Gastroesophageal sphincter (tissue), 3 donors: ENCODE measurements at regions not wholly inside any gene's neighbourhood (a gene's known extent, or its start where the extent isn't known, plus 50 kb on each side); places are given as distances from the start of the nearest gene placed in this dataset.

Experiments used
- EP300 ChIP-seq: sonication (generic); formaldehyde crosslinking; IDR thresholded peaks from one replicate; pipeline ENCODE4 v1.6.1; 2017; ENCODE audit warnings: antibody characterized with exemption, mild to moderate bottlenecking
- POLR2A ChIP-seq, 2 donors: fragments of 450-650 bp; IDR thresholded peaks; one replicate each; pipeline ENCODE4 v1.6.1; 2017; ENCODE audit warnings: antibody characterized with exemption in 2 of 2, mild to moderate bottlenecking in 2 of 2, moderate library complexity in 1 of 2
- TF ChIP-seq, protein P1 (sequence below), 4 experiments: fragments of 200-600 bp in 2 of 4; fragments of 450-650 bp in 2 of 4; sonication (generic) in 1 of 4; IDR thresholded peaks; one replicate each; pipeline ENCODE4 v1.5.1; 2017 to 2019; ENCODE audit warnings: antibody characterized with exemption in 4 of 4, mild to moderate bottlenecking in 2 of 4, moderate library complexity in 2 of 4

DNA sequence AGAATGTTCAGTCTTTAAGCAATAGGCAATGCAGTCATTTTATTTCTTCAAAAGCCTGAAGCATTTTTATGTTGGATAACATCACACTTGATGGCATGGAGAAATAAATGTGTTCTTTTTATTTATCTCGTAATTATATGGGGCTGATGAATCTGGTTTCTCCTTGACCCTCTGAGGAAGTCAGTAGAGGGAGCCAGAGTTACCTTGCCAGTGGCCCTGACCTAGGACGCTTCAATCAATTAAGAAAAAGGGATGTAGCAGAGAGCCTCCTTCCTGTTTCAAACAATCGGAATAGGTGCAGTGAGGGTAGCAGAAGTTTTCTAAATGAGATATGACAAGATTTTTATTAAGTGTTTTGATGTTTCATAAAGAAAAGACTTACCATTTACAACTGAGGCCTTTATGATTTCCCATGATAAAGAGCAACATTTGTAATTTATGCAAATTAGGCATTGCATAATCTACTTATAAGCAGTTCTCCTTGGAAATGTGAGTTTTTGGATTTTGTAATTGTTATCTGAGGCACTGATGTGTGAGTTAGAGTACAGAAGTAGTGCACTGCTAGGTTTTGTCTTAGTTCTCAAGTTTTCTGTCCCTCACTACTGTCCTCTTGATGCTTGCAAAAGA lies 129.1 kb downstream of the RAP2B start:
- TF ChIP-seq, protein P1, sequence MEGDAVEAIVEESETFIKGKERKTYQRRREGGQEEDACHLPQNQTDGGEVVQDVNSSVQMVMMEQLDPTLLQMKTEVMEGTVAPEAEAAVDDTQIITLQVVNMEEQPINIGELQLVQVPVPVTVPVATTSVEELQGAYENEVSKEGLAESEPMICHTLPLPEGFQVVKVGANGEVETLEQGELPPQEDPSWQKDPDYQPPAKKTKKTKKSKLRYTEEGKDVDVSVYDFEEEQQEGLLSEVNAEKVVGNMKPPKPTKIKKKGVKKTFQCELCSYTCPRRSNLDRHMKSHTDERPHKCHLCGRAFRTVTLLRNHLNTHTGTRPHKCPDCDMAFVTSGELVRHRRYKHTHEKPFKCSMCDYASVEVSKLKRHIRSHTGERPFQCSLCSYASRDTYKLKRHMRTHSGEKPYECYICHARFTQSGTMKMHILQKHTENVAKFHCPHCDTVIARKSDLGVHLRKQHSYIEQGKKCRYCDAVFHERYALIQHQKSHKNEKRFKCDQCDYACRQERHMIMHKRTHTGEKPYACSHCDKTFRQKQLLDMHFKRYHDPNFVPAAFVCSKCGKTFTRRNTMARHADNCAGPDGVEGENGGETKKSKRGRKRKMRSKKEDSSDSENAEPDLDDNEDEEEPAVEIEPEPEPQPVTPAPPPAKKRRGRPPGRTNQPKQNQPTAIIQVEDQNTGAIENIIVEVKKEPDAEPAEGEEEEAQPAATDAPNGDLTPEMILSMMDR (IDR thresholded peaks at IDR 0.05), result peak; percentile 8 to 54 (median 19)
- TF ChIP-seq POLR2A (IDR thresholded peaks at IDR 0.05) (no peak), EP300 (no peak)
